ENCODE measurements at regions not wholly inside any gene's neighbourhood (a gene's known extent, or its start where the extent isn't known, plus 50 kb on each side); places are given as distances from the start of the nearest gene placed in this dataset.

- H3K4me3 ChIP-seq (ENCODE audit: low read depth, low read length, poor library complexity, severe bottlenecking): no peak overlapping the region
- no peak for TF ChIP-seq EZH2 (IDR thresholded peaks at IDR 0.05; ENCODE audit: borderline replicate concordance, low read length)
- TF ChIP-seq CTCF (IDR thresholded peaks at IDR 0.05; ENCODE audit: low read length): no peak
- H3K36me3 ChIP-seq (ENCODE audit: insufficient read depth, low read length): no peaks in the 10 kb centered on the region
- no peaks in the 10 kb centered on the region for H3K9me3 ChIP-seq (ENCODE audit: low read length)
- no peaks in the 10 kb centered on the region for H3K4me1 ChIP-seq (ENCODE audit: insufficient read depth, low read length, severe bottlenecking)
- no peaks in the 10 kb centered on the region for H4K20me1 ChIP-seq (ENCODE audit: insufficient read depth, low read length)
- H2AFZ ChIP-seq (ENCODE audit: low read length): no peak overlapping the region
- no peak overlapping the region for H3K4me2 ChIP-seq (ENCODE audit: low read length)
- H3F3A ChIP-seq (ENCODE audit: insufficient read depth, low read length): no peaks in the 10 kb centered on the region
- no peaks in the 10 kb centered on the region for H3K27me3 ChIP-seq (ENCODE audit: insufficient read depth, low read length)
- no peak overlapping the region for H3K9ac ChIP-seq (ENCODE audit: low read length)
- no peaks in the 10 kb centered on the region for H3K9me2 ChIP-seq (ENCODE audit: low read depth, low read length)
- no peak overlapping the region for H3K27ac ChIP-seq (ENCODE audit: low read depth, low read length, poor library complexity, severe bottlenecking)
- H3K79me2 ChIP-seq (ENCODE audit: insufficient read depth, low read length): no peaks in the 10 kb centered on the region
Measured at GRCh38 chr1:162942916-162943559, 82.1 kb upstream of the CCDC190 start.

- Histone ChIP-seq H3K79me2 (ENCODE audit: insufficient read depth, low read length) (no peaks in the 10 kb centered on the region), H3K9me3 (ENCODE audit: low read length) (no peaks in the 10 kb centered on the region), H3K4me1 (ENCODE audit: insufficient read depth, low read length, severe bottlenecking) (no peaks in the 10 kb centered on the region), H3K27ac (ENCODE audit: low read depth, low read length, poor library complexity, severe bottlenecking) (no peak overlapping the region), H4K20me1 (ENCODE audit: insufficient read depth, low read length) (no peaks in the 10 kb centered on the region), H3K9ac (ENCODE audit: low read length) (no peak overlapping the region), H3K36me3 (ENCODE audit: insufficient read depth, low read length) (no peaks in the 10 kb centered on the region), H3F3A (ENCODE audit: insufficient read depth, low read length) (no peaks in the 10 kb centered on the region), H3K27me3 (ENCODE audit: insufficient read depth, low read length) (no peaks in the 10 kb centered on the region), H3K4me2 (ENCODE audit: low read length) (no peak overlapping the region), H2AFZ (ENCODE audit: low read length) (no peak overlapping the region), H3K4me3 (ENCODE audit: low read depth, low read length, poor library complexity, severe bottlenecking) (no peak overlapping the region), H3K9me2 (ENCODE audit: low read depth, low read length) (no peaks in the 10 kb centered on the region)
- TF ChIP-seq EZH2 (IDR thresholded peaks at IDR 0.05; ENCODE audit: borderline replicate concordance, low read length) (no peak), CTCF (IDR thresholded peaks at IDR 0.05; ENCODE audit: low read length) (no peak)
Measured at GRCh38 chr1:162941024-162941423, 80.0 kb upstream of the CCDC190 start.

GRCh38 chr1:162939035-162939434 lies 78.1 kb upstream of the CCDC190 start:
- Histone ChIP-seq H3K27me3 (ENCODE audit: insufficient read depth, low read length) (no peaks in the 10 kb centered on the region), H3K27ac (ENCODE audit: low read depth, low read length, poor library complexity, severe bottlenecking) (no peak overlapping the region), H2AFZ (ENCODE audit: low read length) (no peak overlapping the region), H3K4me2 (ENCODE audit: low read length) (no peak overlapping the region), H4K20me1 (ENCODE audit: insufficient read depth, low read length) (no peaks in the 10 kb centered on the region), H3K36me3 (ENCODE audit: insufficient read depth, low read length) (no peaks in the 10 kb centered on the region), H3K9me3 (ENCODE audit: low read length) (no peaks in the 10 kb centered on the region), H3K9me2 (ENCODE audit: low read depth, low read length) (no peaks in the 10 kb centered on the region), H3K4me3 (ENCODE audit: low read depth, low read length, poor library complexity, severe bottlenecking) (no peak overlapping the region), H3K79me2 (ENCODE audit: insufficient read depth, low read length) (no peaks in the 10 kb centered on the region), H3F3A (ENCODE audit: insufficient read depth, low read length) (no peaks in the 10 kb centered on the region), H3K9ac (ENCODE audit: low read length) (no peak overlapping the region), H3K4me1 (ENCODE audit: insufficient read depth, low read length, severe bottlenecking) (no peaks in the 10 kb centered on the region)
- TF ChIP-seq CTCF (IDR thresholded peaks at IDR 0.05; ENCODE audit: low read length) (peak; percentile 19; the same call in 1 of the 2 replicates), EZH2 (IDR thresholded peaks at IDR 0.05; ENCODE audit: borderline replicate concordance, low read length) (no peak)
